Activated naive CD4-positive, alpha-beta T cell treated with Interleukin-2 at 50 U/mL for 16 hours (primary cell): ENCODE measurements at regions not wholly inside any gene's neighbourhood (a gene's known extent, or its start where the extent isn't known, plus 50 kb on each side); places are given as distances from the start of the nearest gene placed in this dataset.

ENCODE experiments used
- DNase-seq: peaks from one replicate; pipeline ENCODE4 v3.0.0-alpha.2; 2020

DNA sequence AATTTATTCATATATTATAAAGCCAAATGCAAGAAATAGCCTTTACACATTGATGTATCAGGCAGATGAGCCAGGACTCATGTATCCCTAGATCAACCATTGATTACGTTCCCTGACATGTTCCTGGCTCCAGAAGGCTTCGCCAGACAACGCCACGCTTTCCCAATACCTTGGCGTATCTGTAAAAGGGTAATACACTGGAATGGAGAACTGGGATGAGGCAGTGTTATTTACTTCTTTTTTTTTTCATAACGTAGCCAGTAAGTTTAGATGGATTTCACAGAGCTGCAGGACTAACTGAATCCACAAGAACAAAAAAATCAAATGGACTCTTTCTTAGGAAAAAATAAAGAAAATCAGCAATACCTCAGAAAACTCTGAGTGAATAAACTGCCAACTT lies 588.1 kb upstream of the SEMA3D start:
- DNase-seq = no peak

DNA sequence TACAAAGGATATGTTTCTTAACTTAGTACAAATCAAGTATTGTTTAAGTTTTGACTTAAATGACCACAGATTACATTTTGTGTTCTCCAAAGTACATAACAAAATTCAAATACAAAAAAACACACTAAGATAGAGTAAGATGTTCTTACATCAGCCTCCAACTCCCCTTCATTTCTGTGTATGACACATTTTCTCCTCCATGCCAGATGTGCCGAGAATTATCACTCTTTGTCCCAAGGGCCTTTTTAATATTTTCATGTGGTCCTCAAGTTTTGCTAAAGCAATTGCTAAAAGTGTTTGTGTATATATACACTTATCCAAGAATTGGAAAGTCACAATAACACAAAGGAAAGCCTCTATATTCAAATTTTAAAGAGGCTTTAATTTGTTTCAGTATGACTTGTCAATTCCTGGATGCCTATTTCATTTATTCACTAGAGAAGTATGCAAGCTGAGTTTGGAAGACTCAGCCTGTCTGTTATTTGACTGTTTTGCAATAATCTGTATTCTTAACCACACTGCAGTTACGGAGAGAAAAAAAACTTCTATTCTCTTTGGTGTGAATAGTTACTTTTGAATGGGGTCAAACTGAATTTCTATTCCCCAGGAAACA lies 586.4 kb upstream of the SEMA3D start:
- DNase-seq = no peak

DNA sequence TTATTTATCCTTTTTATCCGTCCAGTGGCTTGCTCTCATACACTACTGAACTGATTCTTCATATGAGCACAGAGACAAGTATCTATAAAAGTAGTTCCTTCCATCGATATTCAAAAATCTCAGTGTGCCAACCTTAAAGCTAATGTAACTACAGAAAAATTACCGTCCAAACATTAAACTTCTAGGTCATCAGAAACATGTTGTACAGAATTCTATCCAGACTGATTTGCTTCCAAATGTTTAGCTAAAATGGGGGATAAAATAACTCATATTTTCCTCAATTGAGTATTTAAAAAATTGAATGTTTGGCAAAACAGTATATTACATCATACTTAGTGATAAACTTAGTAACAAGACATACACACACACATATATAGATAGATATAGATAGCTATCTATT lies 584.7 kb upstream of the SEMA3D start:
- no peak for DNase-seq

DNA sequence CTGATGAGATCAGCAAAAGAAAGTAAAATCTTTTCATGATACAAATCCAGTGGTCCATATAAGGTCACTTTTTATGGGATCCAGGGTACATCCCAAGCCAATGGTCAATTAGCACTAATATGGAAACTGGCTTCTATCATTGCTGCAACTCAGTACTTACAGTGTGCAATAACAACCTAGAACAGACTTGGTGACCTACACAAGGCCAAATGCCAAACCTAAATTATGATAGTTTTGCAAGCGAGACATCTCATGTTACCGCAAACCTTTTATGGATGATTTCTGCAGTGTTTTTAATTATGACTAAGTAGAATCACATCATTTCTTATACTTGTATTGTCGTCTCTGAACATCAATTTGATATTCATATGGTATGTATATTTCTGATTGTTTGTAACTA lies 583.5 kb upstream of the SEMA3D start:
- DNase-seq = no peak

- no peak for DNase-seq
Measured at GRCh38 chr7:85765698-85766298, 578.9 kb upstream of the SEMA3D start.

- no peak for DNase-seq
Measured at GRCh38 chr7:85764034-85764433, 577.2 kb upstream of the SEMA3D start.

- DNase-seq = no peak
Measured at GRCh38 chr7:85757348-85757747, 570.5 kb upstream of the SEMA3D start.

DNA sequence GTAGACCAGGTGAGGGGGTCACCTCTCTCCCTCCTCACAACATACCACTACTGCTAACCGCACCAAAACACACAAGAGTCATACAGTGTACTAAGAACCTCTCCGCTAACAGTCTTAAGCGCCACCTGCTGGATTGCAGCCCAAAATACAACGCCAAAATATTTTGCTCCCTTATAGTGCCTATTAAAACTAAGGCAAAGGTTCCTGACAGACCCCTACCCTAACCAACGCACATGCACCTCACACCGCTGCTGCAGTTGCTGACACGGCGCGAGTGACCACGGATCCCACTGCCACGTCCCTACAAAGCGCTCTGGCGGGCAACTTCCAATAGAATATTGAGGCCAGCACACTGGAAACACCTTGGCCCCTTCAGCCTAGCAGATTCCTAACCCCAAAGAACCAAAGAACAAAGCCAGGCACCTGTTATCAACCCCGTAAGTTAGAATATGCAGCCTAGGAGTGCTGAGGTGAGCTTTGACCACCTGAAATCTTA lies 563.6 kb upstream of the SEMA3D start:
- no peak for DNase-seq

- DNase-seq = no peak
Measured at GRCh38 chr7:85749696-85750453, 563.0 kb upstream of the SEMA3D start.

- no peak for DNase-seq
Measured at GRCh38 chr7:85748861-85749260, 562.0 kb upstream of the SEMA3D start.

DNA sequence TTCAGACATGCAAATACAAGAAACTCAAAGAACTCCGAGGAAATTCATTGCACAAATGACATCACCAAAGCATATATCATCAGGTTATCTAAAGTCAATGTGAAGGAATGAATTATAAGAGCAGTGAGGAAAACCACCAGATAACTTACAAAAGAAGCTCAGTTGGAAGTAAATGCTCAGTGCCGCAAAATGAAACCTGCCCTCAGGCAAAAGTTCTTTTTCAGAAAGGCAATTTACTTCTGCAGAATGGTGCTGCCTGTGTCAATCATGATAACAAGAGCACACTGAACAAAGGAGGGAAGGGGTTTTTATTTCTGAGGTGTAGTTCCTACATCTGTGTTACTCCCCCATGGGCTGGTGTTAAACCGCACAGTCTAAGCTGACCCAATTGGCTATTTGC lies 550.6 kb upstream of the SEMA3D start:
- DNase-seq = no peak

- no peak for DNase-seq
Measured at GRCh38 chr7:85736085-85736484, 549.2 kb upstream of the SEMA3D start.

GRCh38 chr7:85734823-85735222 lies 548.0 kb upstream of the SEMA3D start:
- no peak for DNase-seq

- no peak for DNase-seq
Measured at GRCh38 chr7:85733169-85733915, 546.5 kb upstream of the SEMA3D start.

- DNase-seq = no peak
Measured at GRCh38 chr7:85730012-85730411, 543.2 kb upstream of the SEMA3D start.

- no peak for DNase-seq
Measured at GRCh38 chr7:85725026-85725425, 538.2 kb upstream of the SEMA3D start.

- DNase-seq = no peak
Measured at GRCh38 chr7:85719981-85720953, 533.4 kb upstream of the SEMA3D start.

- DNase-seq = no peak
Measured at GRCh38 chr7:85716353-85716752, 529.5 kb upstream of the SEMA3D start.

- no peak for DNase-seq
Measured at GRCh38 chr7:85714951-85715350, 528.1 kb upstream of the SEMA3D start.

DNA sequence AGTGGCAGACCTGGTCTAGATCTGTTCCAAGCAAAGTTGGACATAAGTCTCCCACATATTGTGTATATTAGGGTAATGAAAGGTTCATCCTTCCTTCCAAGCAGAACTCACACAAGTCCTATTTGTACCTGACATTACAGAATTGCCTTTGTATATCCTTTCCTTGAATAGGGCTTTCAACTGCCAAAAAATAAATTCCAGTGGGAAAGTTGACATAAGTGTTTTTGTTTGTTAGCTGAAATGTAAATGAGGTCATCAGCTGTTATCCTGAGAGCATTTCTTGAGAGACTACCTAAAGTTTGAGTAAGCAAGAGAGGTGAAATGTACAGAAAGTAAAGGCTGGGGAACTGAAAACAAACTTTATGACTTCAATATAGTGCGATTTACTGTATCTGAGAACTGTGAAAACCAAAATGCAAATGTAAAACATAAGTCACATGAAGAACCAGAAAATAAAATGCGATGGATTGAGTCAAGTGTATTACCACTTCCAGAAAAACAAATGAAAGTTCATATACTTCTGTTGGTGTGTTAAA lies 527.3 kb upstream of the SEMA3D start:
- no peak for DNase-seq

DNA sequence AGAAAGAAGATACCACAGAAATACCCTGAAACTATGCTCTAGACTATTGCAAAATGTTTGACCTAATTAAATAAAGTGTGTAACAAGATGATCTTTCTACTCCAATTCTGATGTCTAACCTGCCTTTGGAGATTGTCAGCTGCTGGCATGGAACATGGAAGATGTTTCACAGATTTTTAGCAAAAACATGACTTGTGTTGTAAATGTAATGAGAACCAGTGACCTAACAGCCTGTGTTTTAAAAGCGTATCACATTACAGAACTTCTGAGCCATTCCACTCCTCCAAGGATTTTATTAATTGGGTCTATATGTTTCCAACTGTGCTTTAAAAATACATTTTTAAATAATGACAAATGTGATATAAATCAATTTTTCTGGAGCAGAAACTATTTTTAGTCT lies 526.3 kb upstream of the SEMA3D start:
- no peak for DNase-seq

DNA sequence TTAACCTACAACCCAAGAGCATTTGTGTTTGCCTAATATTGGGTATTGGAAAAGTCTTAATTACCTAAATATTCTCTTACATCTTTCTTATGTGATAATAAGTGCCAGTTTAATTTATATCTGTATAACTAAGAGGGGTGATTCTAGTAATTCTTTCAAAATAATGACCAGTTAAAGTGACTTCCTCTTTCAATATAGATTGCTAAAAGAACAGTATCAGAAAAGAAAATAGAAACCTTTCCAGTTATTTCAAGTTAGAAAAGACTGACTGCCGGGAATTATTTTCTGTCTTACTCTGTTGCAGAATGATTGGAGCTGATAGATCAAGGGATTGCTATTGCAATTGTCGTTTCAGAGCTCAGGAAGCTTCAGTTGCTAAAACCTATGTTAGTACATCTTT lies 525.0 kb upstream of the SEMA3D start:
- no peak for DNase-seq
